Fibroblast of the aortic adventitia (primary cell): ENCODE measurements at regions not wholly inside any gene's neighbourhood (a gene's known extent, or its start where the extent isn't known, plus 50 kb on each side); places are given as distances from the start of the nearest gene placed in this dataset.

Source experiments
- DNase-seq: peaks from one replicate; pipeline ENCODE4 v3.0.0-alpha.2; 2010; ENCODE audit warnings: low read depth
- H3K4me3 ChIP-seq: 2 replicates; pipeline ENCODE4 v1.5.1; 2011; ENCODE audit warnings: low read depth, mild to moderate bottlenecking, control low read depth, low read length, moderate library complexity
- CTCF ChIP-seq: IDR thresholded peaks from 2 replicates; pipeline ENCODE4 v1.5.1; 2011; ENCODE audit warnings: mild to moderate bottlenecking, low read length, control low read depth, inconsistent platforms; ENCODE audit not compliant: insufficient read depth

DNA sequence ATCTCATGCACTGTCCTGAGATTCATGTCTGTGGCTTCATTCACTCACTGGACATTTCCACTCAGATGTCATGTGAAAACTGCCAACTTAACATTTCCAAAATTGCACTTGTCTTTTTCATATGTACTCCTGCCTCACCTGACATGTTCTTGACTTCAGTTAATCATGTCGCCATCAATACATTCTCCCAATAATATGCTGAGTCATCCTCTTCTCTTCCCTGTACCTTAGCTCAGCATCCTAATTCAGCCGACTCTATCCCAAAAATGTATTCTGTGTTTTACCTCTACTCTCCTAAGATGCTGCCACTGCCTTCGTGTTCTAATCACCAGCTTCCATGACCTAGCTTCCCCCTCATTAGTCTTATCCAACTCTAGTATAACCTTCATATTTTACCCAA is 93.9 kb upstream of the GNAI1 start:
- H3K4me3 ChIP-seq = no peak overlapping the region
- DNase-seq = no peak
- TF ChIP-seq CTCF = no peak

DNA sequence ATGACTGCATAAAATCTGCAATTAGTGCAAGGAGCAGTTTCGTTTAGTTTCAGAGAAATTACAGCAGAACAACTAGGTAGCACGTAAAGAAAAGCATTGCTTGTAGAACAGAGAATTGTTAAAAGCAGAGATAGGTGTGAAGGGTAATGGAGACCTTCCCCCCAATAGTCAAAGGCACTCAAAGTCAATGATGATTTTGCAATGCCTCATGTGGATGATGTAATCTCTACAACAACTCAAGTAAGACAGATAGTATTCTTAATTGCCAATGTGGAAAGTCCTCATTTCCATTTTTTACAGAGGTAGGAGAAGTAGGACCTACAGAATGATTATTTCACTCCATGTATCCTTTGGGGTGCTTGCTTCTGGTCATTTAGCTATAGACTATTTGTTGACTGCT is 94.3 kb upstream of the GNAI1 start:
- no peak for TF ChIP-seq CTCF
- DNase-seq = no peak
- H3K4me3 ChIP-seq = no peak overlapping the region

GRCh38 chr7:80039251-80039884 is 95.3 kb upstream of the GNAI1 start:
- no peak for TF ChIP-seq CTCF
- no peak overlapping the region for H3K4me3 ChIP-seq
- DNase-seq = no peak

- TF ChIP-seq CTCF = no peak
- no peak overlapping the region for H3K4me3 ChIP-seq
- no peak for DNase-seq
Measured at GRCh38 chr7:80037689-80038088, 96.9 kb upstream of the GNAI1 start.

GRCh38 chr7:80036107-80036506 is 98.5 kb upstream of the GNAI1 start:
- no peak for TF ChIP-seq CTCF
- no peak overlapping the region for H3K4me3 ChIP-seq
- DNase-seq = no peak

- no peak for TF ChIP-seq CTCF
- DNase-seq = no peak
- H3K4me3 ChIP-seq = no peak overlapping the region
Measured at GRCh38 chr7:80028717-80029116, 105.9 kb upstream of the GNAI1 start.

GRCh38 chr7:80027611-80028173 is 106.9 kb upstream of the GNAI1 start:
- DNase-seq = no peak
- H3K4me3 ChIP-seq = no peak overlapping the region
- no peak for TF ChIP-seq CTCF
